Pancreas (tissue), 10 donors: ENCODE measurements at regions not wholly inside any gene's neighbourhood (a gene's known extent, or its start where the extent isn't known, plus 50 kb on each side); places are given as distances from the start of the nearest gene placed in this dataset.

Source experiments
- ATAC-seq, 4 donors: fragments of 200-7000 bp; cut with Tn5 transposase; one replicate each; pipeline versions ENCODE4 v1.8.0 to v1.9.1; 2020; ENCODE audit warnings: mild to moderate bottlenecking in 4 of 4, moderate library complexity in 4 of 4
- DNase-seq, 6 donors: peaks; one replicate each; pipeline ENCODE4 v3.0.0-alpha.2; 2020
- FAIRE-seq: peaks from 2 replicates; lab custom pipeline; 2012; peaks lifted over from hg19 to GRCh38; lab: Jason Lieb, UNC
- H3K27ac ChIP-seq, 4 donors: fragments of 200-600 bp; sonication (generic); 1 replicate in 3 of 4; 2 replicates in 1 of 4; pipeline versions ENCODE4 v1.5.0 to v1.8.0; 2020
- H3K27me3 ChIP-seq, 4 donors: fragments of 200-600 bp; one replicate each; pipeline ENCODE4 v1.8.0; 2021
- H3K36me3 ChIP-seq, 3 donors: fragments of 200-600 bp; sonication (generic) in 1 of 3; one replicate each; pipeline versions ENCODE4 v1.5.0 to v1.8.0; 2020 to 2021
- H3K4me1 ChIP-seq, 3 donors: fragments of 200-600 bp; one replicate each; pipeline ENCODE4 v1.8.0; 2021
- H3K4me3 ChIP-seq, 4 donors: fragments of 200-600 bp; sonication (generic) in 2 of 4; one replicate each; pipeline versions ENCODE4 v1.5.0 to v1.8.0; 2020 to 2021
- H3K9me3 ChIP-seq, 4 donors: fragments of 200-600 bp; one replicate each; pipeline ENCODE4 v1.8.0; 2021
- CTCF ChIP-seq, 4 donors: fragments of 200-600 bp; sonication (generic) in 3 of 4; IDR thresholded peaks; one replicate each; pipeline versions ENCODE4 v1.5.0 to v1.8.0; 2021; ENCODE audit warnings: antibody characterized with exemption in 4 of 4
- WGBS, 2 donors: extraction: QIAGEN DNeasy Blood & Tissue Kit; methylation state at CpG; one replicate each; pipeline ENCODE4 v1.1.7; 2013; 5-methylcytosine and 5-hydroxymethylcytosine counted together
- intact Hi-C, 3 donors: fragments of 100-400 bp; cut with DNase I; formaldehyde crosslinking; loops; one replicate each; pipeline versions ENCODE4 v1.11.1 to v1.14.2; 2022
- donor health status: healthy with polysubstance abuse.
- donor health status: DM: no; HTN: no; CAD: no; lungs with moderate emphysema.
- donor health status: DM: no; HTN: no; CAD: no.
- donor health status: control.
- donor health status: control.
- donor health status: Bipolar disorder and iron deficiency.
- donor health status: DM: yes; HTN: yes; CAD: no.
- donor health status: DM: no; HTN: no; CAD: no.
- donor health status: DM: no; HTN: no; CAD: no.
- donor health status: DM: yes; HTN: yes; CAD: no.

DNA sequence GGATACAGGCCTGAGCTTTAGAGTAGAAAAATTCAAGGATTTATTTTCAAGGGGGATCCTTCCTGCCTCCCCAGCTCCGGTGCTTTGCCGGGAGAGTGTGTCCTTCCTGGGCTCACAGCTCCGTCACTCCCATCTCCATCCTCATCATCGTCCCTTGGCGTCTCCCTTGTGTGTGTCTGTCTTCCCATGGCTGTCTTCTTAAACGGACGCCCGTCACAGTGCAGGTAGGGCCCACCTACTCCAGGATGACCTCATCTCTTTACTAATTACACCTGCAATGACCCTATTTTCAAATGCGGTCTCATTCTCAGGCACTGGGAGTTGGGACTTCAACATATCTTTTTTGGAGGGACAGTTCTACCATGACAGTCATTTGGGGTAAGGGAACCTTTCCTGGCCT lies 320.3 kb upstream of the C1orf174 start:
- intact Hi-C loops, result no loop called here
- DNase-seq (no peak), FAIRE-seq (no peak), ATAC-seq (no peak)
- Histone ChIP-seq H3K36me3 (no peaks in the 10 kb centered on the region), H3K4me1 (no peaks in the 10 kb centered on the region), H3K27me3 (no peaks in the 10 kb centered on the region), H3K27ac (no peak overlapping the region), H3K9me3 (no peaks in the 10 kb centered on the region), H3K4me3 (no peak overlapping the region)
- TF ChIP-seq CTCF (IDR thresholded peaks at IDR 0.05), result no peak
- WGBS, 2 donors, result 61 to 67% methylated on average over 9 of the region's 9 CpGs

GRCh38 chr1:4221107-4221506 lies 321.0 kb upstream of the C1orf174 start:
- H3K4me1 ChIP-seq, result no peaks in the 10 kb centered on the region
- no peaks in the 10 kb centered on the region for H3K27me3 ChIP-seq
- intact Hi-C loops, result no loop called here
- no peak for ATAC-seq
- WGBS, 2 donors, result 33 to 63% methylated on average over 4 of the region's 4 CpGs
- H3K36me3 ChIP-seq, result no peaks in the 10 kb centered on the region
- H3K4me3 ChIP-seq, result no peak overlapping the region
- H3K9me3 ChIP-seq, result no peaks in the 10 kb centered on the region
- no peak overlapping the region for H3K27ac ChIP-seq
- no peak for TF ChIP-seq CTCF (IDR thresholded peaks at IDR 0.05)
- no peak for DNase-seq
- FAIRE-seq, result no peak

GRCh38 chr1:4224684-4225467 lies 324.8 kb upstream of the C1orf174 start:
- H3K4me1 ChIP-seq, result no peaks in the 10 kb centered on the region
- no peak for TF ChIP-seq CTCF (IDR thresholded peaks at IDR 0.05)
- ATAC-seq (peak in 1 of 4 donors; percentile 18), DNase-seq (no peak), FAIRE-seq (no peak)
- intact Hi-C loops, result no loop called here
- 65 to 70% methylated on average over 18 of the region's 18 CpGs for WGBS, 2 donors
- no peak overlapping the region for H3K4me3 ChIP-seq
- H3K27me3 ChIP-seq, result no peaks in the 10 kb centered on the region
- no peak overlapping the region for H3K27ac ChIP-seq
- H3K9me3 ChIP-seq, result no peaks in the 10 kb centered on the region
- H3K36me3 ChIP-seq, result no peaks in the 10 kb centered on the region

GRCh38 chr1:4227986-4228385 lies 327.9 kb upstream of the C1orf174 start:
- DNase-seq (no peak), ATAC-seq (no peak)

More at GRCh38 chr1:4227986-4228385, 327.9 kb upstream of the C1orf174 start:
- intact Hi-C loops, result no loop called here
- no peak for FAIRE-seq
- H3K4me3 ChIP-seq, result no peak overlapping the region
- no peak for TF ChIP-seq CTCF (IDR thresholded peaks at IDR 0.05)
- H3K36me3 ChIP-seq, result no peaks in the 10 kb centered on the region
- no peaks in the 10 kb centered on the region for H3K27me3 ChIP-seq
- WGBS, 2 donors, result 58 to 63% methylated on average over 15 of the region's 15 CpGs
- H3K27ac ChIP-seq, result no peak overlapping the region
- H3K4me1 ChIP-seq, result no peaks in the 10 kb centered on the region
- H3K9me3 ChIP-seq, result no peaks in the 10 kb centered on the region
